Epithelial cell of proximal tubule (primary cell): ENCODE measurements at regions not wholly inside any gene's neighbourhood (a gene's known extent, or its start where the extent isn't known, plus 50 kb on each side); places are given as distances from the start of the nearest gene placed in this dataset.

Source experiments
- DNase-seq: peaks from one replicate; pipeline ENCODE4 v3.0.0-alpha.2; 2011; ENCODE audit warnings: low read depth
- H3K4me3 ChIP-seq: 2 replicates; pipeline ENCODE4 v1.5.1; 2011; ENCODE audit warnings: low read depth, mild to moderate bottlenecking, low read length
- TF ChIP-seq, protein P1 (sequence below): conservative IDR thresholded peaks from 2 replicates; pipeline ENCODE4 v1.5.1; 2012; ENCODE audit warnings: low read depth, mild to moderate bottlenecking, low read length

- TF ChIP-seq, protein P1, sequence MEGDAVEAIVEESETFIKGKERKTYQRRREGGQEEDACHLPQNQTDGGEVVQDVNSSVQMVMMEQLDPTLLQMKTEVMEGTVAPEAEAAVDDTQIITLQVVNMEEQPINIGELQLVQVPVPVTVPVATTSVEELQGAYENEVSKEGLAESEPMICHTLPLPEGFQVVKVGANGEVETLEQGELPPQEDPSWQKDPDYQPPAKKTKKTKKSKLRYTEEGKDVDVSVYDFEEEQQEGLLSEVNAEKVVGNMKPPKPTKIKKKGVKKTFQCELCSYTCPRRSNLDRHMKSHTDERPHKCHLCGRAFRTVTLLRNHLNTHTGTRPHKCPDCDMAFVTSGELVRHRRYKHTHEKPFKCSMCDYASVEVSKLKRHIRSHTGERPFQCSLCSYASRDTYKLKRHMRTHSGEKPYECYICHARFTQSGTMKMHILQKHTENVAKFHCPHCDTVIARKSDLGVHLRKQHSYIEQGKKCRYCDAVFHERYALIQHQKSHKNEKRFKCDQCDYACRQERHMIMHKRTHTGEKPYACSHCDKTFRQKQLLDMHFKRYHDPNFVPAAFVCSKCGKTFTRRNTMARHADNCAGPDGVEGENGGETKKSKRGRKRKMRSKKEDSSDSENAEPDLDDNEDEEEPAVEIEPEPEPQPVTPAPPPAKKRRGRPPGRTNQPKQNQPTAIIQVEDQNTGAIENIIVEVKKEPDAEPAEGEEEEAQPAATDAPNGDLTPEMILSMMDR: no peak
- H3K4me3 ChIP-seq: no peak overlapping the region
- DNase-seq: no peak
Observed at GRCh38 chrX:15191830-15192229, 78.1 kb downstream of the ASB9 start.

GRCh38 chrX:15188039-15188438 lies 81.8 kb downstream of the ASB9 start:
- no peak for DNase-seq
- no peak overlapping the region for H3K4me3 ChIP-seq
- TF ChIP-seq, protein P1: no peak

GRCh38 chrX:15177316-15177715 lies 92.6 kb downstream of the ASB9 start:
- TF ChIP-seq, protein P1: no peak
- no peak overlapping the region for H3K4me3 ChIP-seq
- no peak for DNase-seq

GRCh38 chrX:15173411-15173810 lies 96.5 kb downstream of the ASB9 start:
- DNase-seq: no peak
- TF ChIP-seq, protein P1: no peak
- H3K4me3 ChIP-seq: no peak overlapping the region

DNA sequence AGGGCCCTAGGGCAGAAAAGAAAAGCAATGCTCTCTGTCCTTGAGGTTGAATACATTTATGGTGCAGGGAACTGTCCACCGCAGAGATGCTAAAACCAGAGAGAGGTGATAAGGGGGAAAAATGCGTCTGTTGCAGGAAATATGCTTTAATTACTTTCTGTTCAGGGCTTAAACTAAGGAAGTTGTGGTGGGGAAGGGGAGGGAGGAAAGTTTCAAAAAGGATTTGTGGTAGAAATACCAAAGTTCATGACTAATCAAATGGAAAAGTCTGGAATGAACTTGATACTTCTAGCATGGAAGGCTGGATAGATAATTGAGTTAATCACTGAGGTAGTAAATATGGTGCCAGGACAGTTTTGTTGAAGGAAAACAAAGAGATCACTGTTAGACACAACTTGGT lies 99.0 kb downstream of the ASB9 start:
- no peak for DNase-seq
- H3K4me3 ChIP-seq: no peak overlapping the region
- TF ChIP-seq, protein P1: no peak

- TF ChIP-seq, protein P1: no peak
- DNase-seq: no peak
- H3K4me3 ChIP-seq: no peak overlapping the region
Observed at GRCh38 chrX:15167826-15168225, 102.1 kb downstream of the ASB9 start.

DNA sequence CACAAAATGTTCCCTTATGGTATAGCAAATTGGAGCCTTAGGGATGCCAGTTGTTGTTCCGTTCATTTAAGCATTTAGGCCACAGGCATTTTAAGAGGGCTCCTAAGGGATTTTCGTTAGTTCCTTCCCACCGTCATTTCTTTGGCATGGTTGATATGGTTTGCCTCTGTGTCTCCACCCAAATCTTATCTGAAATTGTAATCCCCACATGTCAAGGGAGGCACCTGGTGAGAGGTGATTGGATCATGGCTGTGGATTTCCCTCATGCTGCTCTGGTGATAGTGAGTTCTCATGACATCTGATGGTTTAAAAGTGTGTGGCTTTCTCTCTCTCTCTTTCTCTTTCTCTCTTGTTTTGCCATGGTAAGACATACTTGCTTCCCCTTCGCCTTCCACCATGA lies 104.1 kb downstream of the ASB9 start:
- no peak for DNase-seq
- TF ChIP-seq, protein P1: no peak
- H3K4me3 ChIP-seq: no peak overlapping the region
